Stomach (tissue), 4 donors: ENCODE measurements at regions not wholly inside any gene's neighbourhood (a gene's known extent, or its start where the extent isn't known, plus 50 kb on each side); places are given as distances from the start of the nearest gene placed in this dataset.

Experiments
- CTCF ChIP-seq, 7 experiments: fragments of 450-650 bp in 4 of 7; fragments of 200-600 bp in 3 of 7; sonication (generic) in 3 of 7; IDR thresholded peaks; one replicate each; pipeline ENCODE4 v1.5.1; 2016 to 2019; ENCODE audit warnings: antibody characterized with exemption in 7 of 7, control low read depth in 2 of 7, mild to moderate bottlenecking in 1 of 7
- EP300 ChIP-seq: sonication (generic); formaldehyde crosslinking; IDR thresholded peaks from one replicate; pipeline ENCODE4 v1.6.1; 2017; ENCODE audit warnings: antibody characterized with exemption
- POLR2A ChIP-seq, 4 donors: fragments of 450-650 bp; IDR thresholded peaks; one replicate each; pipeline ENCODE4 v1.6.1; 2016; ENCODE audit warnings: antibody characterized with exemption in 4 of 4, control low read depth in 2 of 4, mild to moderate bottlenecking in 1 of 4, moderate library complexity in 1 of 4
- POLR2AphosphoS5 ChIP-seq, 3 donors: sonication (generic); formaldehyde crosslinking; IDR thresholded peaks; one replicate each; pipeline ENCODE4 v1.6.1; 2016; ENCODE audit warnings: antibody characterized with exemption in 3 of 3

- TF ChIP-seq CTCF (IDR thresholded peaks at IDR 0.05), result no peak
- TF ChIP-seq EP300, result no peak
- no peak for TF ChIP-seq POLR2AphosphoS5 (IDR thresholded peaks at IDR 0.05)
- TF ChIP-seq POLR2A (IDR thresholded peaks at IDR 0.05), result no peak
Observed at GRCh38 chr15:69792823-69793222, 304.9 kb downstream of the TLE3 start.
